ENCODE measurements at regions not wholly inside any gene's neighbourhood (a gene's known extent, or its start where the extent isn't known, plus 50 kb on each side); places are given as distances from the start of the nearest gene placed in this dataset.
A peak's percentile ranks its signal among the peaks of the same experiment; 100 is the strongest.

DNA sequence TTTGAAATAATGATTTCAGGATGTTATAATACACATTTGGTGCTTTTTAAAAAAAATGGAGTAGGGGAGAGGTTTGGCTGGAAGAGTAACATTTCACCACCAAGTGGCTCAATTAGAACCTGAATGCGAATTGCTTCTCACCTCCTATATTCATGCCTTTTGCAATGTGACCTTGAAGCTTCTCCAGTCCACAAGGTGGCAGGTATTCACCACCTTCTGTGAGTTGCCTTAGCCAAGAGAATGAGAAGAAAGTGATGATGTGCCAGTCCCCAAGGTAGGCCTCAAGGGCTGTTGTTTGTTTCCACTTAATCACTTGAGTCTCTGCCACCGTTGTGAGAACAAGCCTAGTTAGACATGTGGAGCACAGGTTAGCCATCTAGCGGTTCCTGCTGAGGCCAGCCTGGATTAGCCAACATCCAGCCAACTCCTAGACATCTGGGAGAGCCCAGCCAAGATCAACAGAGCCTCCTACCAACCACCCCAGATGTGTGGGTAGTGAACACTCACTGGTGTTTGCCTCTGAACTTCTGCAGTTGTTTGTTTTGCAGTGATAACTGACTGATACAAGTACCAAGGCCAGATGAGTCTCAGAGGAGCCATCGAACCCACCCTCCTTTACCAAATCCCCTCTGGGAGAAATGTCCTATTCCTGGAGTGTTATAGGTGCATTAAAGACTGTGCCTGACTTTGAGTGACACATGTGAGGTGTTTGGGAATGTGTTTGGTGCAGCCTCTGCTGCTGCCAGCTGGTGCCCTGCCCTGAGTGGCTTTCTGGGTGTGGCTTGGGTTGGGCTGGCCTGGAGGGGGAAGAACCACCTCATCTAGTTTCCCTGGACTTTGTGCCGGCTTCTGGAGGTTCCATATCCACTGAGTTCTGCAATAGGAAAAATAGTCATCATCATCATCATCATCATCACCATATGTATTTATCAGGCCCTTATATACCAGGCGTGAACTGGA is 132.5 kb upstream of the RFLNA start:
- no peak for DNase-seq (ENCODE audit: low spot score)

DNA sequence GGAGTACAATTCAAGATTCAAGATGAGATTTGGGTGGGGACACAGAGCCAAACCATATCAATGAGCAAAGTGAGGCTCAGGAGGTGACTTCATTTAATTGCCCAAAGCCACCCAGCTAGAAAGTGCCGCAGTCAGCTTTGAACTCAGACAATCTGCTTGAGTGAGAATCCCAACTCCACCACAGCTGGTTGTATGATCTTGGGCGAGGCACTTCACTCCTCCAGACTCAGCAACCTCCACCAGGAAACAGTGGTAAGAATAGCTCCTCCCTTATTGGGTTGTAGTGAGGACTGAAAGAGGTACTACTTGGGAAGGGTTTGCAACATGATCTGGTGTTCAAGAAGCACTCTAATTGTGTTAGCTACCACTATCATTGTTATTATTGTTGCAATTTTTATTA is 129.2 kb upstream of the RFLNA start:
- no peak for DNase-seq (ENCODE audit: low spot score)

GRCh38 chr12:124167141-124167540 is 127.8 kb upstream of the RFLNA start:
- no peak for DNase-seq (ENCODE audit: low spot score)

GRCh38 chr12:124168016-124168786 is 126.7 kb upstream of the RFLNA start:
- DNase-seq (ENCODE audit: low spot score) = no peak

DNA sequence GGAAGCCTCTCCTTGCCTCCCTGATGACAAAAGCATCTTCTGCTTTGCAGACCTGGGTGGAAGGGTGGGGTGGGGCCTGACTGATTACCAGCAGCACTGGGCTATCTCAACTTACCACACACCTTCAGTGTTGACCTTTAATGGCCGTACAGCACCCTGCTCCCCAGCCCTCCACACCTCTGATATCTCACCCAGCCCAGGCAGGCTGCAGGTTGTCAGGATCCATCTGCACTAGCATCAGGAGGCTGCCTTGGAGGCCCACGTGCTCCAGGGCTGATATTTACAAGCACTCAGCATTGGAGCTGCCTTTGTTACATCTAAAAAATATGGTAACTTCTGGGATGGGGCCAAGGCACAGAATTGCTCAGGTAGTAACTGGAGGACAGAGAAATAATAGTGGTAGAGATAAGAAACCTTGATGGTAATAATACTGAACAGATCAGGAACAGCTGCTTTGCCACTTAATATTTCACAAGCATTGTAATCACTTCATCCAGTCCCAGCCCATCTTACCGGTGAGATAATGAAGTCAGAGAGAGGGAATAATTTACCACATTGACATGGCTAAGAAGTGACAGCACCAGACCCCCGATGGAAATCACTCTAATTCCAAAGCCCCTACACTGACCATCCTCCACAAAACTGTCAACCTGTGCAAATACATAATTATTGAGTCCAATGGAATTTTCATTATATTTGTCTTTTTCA is 125.2 kb upstream of the RFLNA start:
- no peak for DNase-seq (ENCODE audit: low spot score)

- no peak for DNase-seq (ENCODE audit: low spot score)
Measured at GRCh38 chr12:124170760-124171159, 124.1 kb upstream of the RFLNA start.

DNA sequence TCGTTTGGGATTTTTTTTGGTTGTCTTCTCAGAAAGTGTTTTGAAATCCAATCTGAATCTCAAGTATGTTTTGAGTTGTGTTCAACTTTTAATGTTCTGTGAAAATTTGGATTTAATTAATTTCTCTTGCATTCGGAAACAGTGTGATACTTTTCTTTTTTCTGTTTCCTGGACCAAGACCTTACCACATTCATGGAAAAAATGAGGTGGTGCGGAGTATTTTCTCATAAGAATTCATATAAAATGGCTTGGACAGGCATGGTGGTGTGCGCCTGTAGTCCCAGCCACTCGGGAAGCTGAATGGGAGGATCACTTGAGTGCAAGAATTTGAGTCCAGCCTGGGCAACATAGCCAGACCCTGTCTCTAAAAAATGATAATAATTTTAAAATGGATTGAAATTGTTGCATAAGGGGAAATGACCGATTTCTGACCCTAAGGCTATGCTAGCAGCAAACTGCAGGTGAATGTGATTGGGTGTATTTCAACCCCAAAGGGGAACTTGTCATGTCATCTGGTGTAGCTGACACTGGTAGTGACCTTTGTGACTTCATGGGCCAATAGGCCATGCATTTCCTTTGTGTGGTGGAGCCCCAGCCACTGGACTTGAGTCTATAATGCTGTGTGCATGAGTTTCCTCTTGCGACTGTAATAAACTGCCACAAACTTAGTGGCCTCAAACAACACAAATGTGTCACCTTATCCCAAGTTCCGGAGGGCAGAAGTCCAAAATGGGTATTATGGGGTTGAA is 123.5 kb upstream of the RFLNA start:
- DNase-seq (ENCODE audit: low spot score) = no peak

- DNase-seq (ENCODE audit: low spot score) = peak; percentile 81
Measured at GRCh38 chr12:124172636-124173035, 122.3 kb upstream of the RFLNA start.

DNA sequence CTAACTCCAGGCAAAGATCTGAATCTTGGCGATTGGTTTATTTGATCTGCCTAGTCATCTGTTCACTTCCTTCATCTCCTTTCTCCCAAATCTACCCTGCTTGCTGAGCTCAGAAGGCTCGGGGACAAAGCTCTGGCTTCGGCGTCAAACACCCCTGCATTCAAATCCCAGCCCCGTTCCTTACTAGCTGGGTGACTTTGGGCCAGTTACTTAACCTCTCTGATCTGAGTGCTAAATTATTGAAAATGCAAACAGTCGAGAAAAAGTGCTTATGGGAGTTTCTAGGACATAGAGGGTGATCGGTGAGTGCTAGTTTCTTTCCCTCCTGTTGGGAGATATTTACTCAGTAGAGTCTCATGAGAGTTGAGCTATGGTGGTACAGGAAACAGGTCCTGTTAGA is 121.2 kb upstream of the RFLNA start:
- DNase-seq (ENCODE audit: low spot score) = no peak

DNA sequence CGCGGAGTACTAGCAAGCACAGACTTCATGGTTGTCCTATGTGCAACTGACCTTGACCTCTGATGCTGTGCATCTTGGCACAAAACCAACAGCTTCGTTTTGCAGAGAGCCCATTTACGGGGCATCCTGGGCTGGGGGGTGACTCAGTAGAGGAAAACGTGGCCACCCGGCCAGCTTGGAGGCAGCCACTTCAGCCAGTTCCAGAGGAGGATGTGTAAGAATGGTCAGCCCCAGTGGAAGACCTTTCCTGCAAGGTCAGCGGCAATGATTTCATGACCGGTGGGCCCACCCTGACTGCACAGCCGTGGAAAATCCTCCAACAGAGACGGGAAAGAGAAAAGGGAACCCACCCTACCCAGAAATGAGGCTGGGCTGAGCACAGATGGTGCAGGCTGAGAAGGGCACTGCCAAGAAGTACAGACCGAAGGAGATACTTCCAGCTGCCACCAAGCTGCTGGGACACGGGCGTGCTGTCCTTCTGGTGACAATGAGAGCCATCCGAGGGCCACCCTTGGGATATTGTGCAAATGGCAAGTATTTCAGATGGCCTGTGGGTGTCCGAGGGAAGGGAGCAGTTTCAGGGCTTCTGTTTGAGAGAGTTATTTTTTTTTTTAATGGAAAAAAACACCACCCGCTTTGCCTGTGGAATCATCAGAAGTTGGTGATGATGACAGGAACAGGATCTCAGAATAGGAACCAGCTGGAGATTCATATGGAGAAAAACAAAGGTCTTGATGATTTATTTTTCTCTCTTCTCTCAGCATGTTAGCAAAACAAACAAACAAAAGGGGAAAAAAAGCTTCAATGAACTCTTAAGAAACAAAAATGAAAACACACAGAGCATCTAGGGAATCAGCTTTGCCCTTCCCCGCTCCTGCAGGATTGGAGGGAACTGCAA is 120.2 kb upstream of the RFLNA start:
- DNase-seq (ENCODE audit: low spot score) = peak; percentile 55

GRCh38 chr12:124175704-124176103 is 119.2 kb upstream of the RFLNA start:
- DNase-seq (ENCODE audit: low spot score) = no peak

- no peak for DNase-seq (ENCODE audit: low spot score)
Measured at GRCh38 chr12:124177276-124177950, 117.5 kb upstream of the RFLNA start.

GRCh38 chr12:124177951-124178316 is 117.0 kb upstream of the RFLNA start:
- DNase-seq (ENCODE audit: low spot score) = no peak

GRCh38 chr12:124179936-124180607 is 114.8 kb upstream of the RFLNA start:
- no peak for DNase-seq (ENCODE audit: low spot score)

- DNase-seq (ENCODE audit: low spot score) = no peak
Measured at GRCh38 chr12:124183172-124183571, 111.7 kb upstream of the RFLNA start.

DNA sequence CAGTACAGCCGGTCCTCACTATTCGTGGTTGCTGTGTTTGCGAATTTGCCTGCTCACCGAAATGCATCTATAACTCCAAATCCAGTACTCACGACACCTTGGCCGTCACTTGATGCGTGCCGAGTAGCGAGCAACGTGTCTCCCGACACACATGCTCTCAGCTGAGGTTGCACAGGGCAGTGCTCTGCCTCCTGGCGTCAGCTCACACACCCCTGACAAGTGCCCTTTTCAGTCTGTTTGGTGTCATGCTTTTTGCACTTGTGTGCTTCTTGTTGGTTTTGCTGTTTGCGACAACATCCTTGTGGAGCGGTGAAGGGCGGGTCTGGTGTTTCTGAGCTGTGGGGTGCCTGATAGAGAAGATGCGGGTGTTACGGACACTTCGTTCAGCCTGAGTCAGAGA is 110.4 kb upstream of the RFLNA start:
- DNase-seq (ENCODE audit: low spot score) = no peak

GRCh38 chr12:124185971-124186686 is 108.8 kb upstream of the RFLNA start:
- DNase-seq (ENCODE audit: low spot score) = no peak

GRCh38 chr12:124188084-124188483 is 106.8 kb upstream of the RFLNA start:
- DNase-seq (ENCODE audit: low spot score) = peak; percentile 2
